HG03159 (cell line): ENCODE measurements at regions not wholly inside any gene's neighbourhood (a gene's known extent, or its start where the extent isn't known, plus 50 kb on each side); places are given as distances from the start of the nearest gene placed in this dataset.

Experiments
- ATAC-seq: cut with Tn5 transposase; IDR thresholded peaks from one replicate; pipeline ENCODE4 v1.9.1; 2021; ENCODE audit warnings: mild to moderate bottlenecking, moderate library complexity; ENCODE audit not compliant: unreplicated experiment

- no peak for ATAC-seq
These were observed 354.1 kb downstream of the RFPL4B start for GRCh38 chr6:112701201-112701600.

- no peak for ATAC-seq
These were observed 363.6 kb downstream of the RFPL4B start for GRCh38 chr6:112710710-112711109.

- no peak for ATAC-seq
These were observed 366.3 kb downstream of the RFPL4B start for GRCh38 chr6:112713402-112713801.

GRCh38 chr6:112717401-112717800 is 370.3 kb downstream of the RFPL4B start:
- no peak for ATAC-seq

- no peak for ATAC-seq
These were observed 370.7 kb downstream of the RFPL4B start for GRCh38 chr6:112717856-112718255.

GRCh38 chr6:112725541-112726085 is 378.5 kb downstream of the RFPL4B start:
- no peak for ATAC-seq

- ATAC-seq: no peak
These were observed 388.0 kb downstream of the RFPL4B start for GRCh38 chr6:112735129-112735528.

GRCh38 chr6:112739766-112740165 is 392.6 kb downstream of the RFPL4B start:
- no peak for ATAC-seq

- no peak for ATAC-seq
These were observed 396.2 kb downstream of the RFPL4B start for GRCh38 chr6:112743323-112743722.

GRCh38 chr6:112744827-112745226 is 397.7 kb downstream of the RFPL4B start:
- ATAC-seq: no peak

- no peak for ATAC-seq
These were observed 398.6 kb downstream of the RFPL4B start for GRCh38 chr6:112745765-112746164.

- ATAC-seq: no peak
These were observed 402.5 kb downstream of the RFPL4B start for GRCh38 chr6:112749673-112750072.

GRCh38 chr6:112752305-112752704 is 405.2 kb downstream of the RFPL4B start:
- no peak for ATAC-seq

- no peak for ATAC-seq
These were observed 405.7 kb downstream of the RFPL4B start for GRCh38 chr6:112752791-112753190.

- no peak for ATAC-seq
These were observed 413.7 kb downstream of the RFPL4B start for GRCh38 chr6:112760831-112761230.

GRCh38 chr6:112761740-112762139 is 414.6 kb downstream of the RFPL4B start:
- no peak for ATAC-seq

- no peak for ATAC-seq
These were observed 417.2 kb downstream of the RFPL4B start for GRCh38 chr6:112764377-112764776.

GRCh38 chr6:112770308-112770707 is 423.2 kb downstream of the RFPL4B start:
- no peak for ATAC-seq

GRCh38 chr6:112773187-112773586 is 426.1 kb downstream of the RFPL4B start:
- ATAC-seq: no peak

GRCh38 chr6:112774319-112774718 is 427.2 kb downstream of the RFPL4B start:
- ATAC-seq: no peak

- peak; percentile 90 for ATAC-seq
These were observed 433.5 kb downstream of the RFPL4B start for GRCh38 chr6:112780498-112781096.

GRCh38 chr6:112781241-112781640 is 434.1 kb downstream of the RFPL4B start:
- ATAC-seq: no peak

- ATAC-seq: no peak
These were observed 438.3 kb downstream of the RFPL4B start for GRCh38 chr6:112785408-112785807.
